Stimulated activated CD4-positive, alpha-beta T cell treated with anti-CD3 and anti-CD28 coated beads, Interleukin-4, amount 100 ng/mL, for 4 hours (primary cell): ENCODE measurements at regions not wholly inside any gene's neighbourhood (a gene's known extent, or its start where the extent isn't known, plus 50 kb on each side); places are given as distances from the start of the nearest gene placed in this dataset.

Experiments
- DNase-seq, 2 experiments: peaks; one replicate each; pipeline ENCODE4 v3.0.0-alpha.2; 2020

DNA sequence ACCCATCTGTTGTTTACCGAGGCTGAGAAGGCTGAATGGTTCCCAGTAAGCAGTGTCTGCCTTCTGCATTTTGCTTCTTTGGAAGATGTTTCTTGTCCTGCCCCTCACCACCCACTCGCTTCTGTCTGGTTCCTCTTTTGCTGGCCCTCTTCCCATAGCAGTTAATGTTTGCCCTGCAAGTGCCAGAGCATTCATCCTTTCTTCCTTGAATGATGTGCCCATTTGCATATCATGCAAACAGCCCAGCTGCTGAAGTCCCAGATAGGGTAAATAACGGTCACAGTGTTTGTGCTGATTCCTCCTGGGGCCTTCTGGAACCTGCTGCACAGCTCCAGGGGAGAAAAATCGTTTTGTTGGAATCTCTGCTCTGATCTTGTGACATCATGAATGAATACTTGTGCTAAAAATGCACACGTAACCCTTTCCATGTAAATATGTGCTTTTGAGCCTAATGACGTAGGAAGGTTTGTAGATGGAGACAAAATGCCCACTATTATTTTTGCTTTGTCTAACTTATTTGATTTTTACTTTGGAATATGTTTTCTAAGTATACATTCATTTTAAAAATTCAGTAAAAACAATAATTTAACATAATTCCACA, 381.0 kb downstream of the SOX2 start:
- DNase-seq: no peak

- no peak for DNase-seq
Measured at GRCh38 chr3:182094321-182094720, 382.6 kb downstream of the SOX2 start.

- no peak for DNase-seq
Measured at GRCh38 chr3:182104881-182105280, 393.2 kb downstream of the SOX2 start.

- no peak for DNase-seq
Measured at GRCh38 chr3:182105875-182106274, 394.1 kb downstream of the SOX2 start.

DNA sequence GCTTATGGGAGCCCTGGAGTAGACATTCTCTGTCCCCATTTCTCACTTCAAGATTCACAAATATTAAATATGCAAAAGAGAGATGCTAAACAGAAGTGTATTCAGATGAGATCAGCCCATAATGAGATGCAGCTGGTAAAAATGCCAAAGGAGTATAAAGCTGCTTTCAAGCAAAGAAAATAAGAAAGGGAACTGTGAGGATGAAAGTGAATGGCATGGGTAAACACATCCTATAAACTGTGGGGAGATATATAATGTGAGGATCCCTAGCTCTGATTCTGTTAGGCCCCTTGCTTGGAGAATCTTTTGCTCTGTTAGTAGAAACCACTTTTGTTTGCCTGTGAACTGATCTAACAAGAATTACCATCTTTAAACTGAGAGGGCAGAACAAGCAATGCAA, 396.6 kb downstream of the SOX2 start:
- no peak for DNase-seq

GRCh38 chr3:182111967-182112366, 400.2 kb downstream of the SOX2 start:
- no peak for DNase-seq

DNA sequence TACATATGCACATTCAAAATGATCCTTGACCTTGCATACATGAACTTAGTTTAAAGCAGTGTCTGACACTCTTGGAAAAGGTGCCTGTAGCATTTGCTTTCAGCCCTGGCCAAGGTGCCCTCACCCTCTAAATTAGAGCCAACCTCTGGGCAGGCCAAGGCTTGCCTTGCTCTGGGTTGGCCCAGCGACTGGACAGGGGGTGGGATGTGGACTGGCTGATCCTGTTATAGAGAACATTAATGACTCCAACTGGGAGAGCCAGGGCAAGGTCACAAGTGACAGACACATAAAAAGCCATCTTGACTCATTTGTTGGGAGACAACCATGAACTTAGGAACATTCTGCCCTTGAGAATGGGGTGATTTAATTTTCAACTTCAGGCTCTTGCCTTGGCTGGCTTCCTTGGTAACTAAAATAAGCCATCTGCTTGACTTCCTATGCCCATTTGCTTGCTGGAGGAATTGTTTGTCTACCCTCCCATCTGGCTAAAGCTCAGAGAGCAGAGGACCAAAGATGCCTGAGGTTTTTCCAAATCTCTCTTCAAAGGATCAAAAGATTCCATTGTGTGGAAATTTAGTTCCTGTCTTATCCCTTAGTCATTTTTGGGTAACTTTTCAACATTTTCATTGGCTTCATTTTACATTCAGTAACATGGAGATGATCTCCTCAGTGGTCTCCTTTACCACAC, 403.7 kb downstream of the SOX2 start:
- DNase-seq: no peak

DNA sequence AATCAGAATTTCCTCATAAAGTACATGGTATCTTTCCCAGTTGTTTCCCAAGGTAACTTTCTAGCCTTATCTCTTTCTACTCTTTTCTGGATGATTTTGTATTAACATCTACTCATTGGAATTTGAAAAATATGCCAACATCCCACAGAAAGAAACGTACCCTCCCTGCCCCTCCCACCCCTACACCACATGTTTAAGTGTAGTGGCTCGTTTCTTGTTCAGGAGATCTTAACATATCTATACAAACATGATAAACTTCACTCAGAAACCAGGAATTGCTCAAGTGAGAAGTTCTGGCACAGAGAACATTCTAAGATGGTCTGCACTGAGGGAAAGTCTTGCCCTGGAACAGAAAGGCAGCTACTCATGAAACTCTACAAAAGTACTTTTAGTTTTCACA, 404.7 kb downstream of the SOX2 start:
- DNase-seq: no peak

GRCh38 chr3:182117131-182117530, 405.4 kb downstream of the SOX2 start:
- DNase-seq: no peak

DNA sequence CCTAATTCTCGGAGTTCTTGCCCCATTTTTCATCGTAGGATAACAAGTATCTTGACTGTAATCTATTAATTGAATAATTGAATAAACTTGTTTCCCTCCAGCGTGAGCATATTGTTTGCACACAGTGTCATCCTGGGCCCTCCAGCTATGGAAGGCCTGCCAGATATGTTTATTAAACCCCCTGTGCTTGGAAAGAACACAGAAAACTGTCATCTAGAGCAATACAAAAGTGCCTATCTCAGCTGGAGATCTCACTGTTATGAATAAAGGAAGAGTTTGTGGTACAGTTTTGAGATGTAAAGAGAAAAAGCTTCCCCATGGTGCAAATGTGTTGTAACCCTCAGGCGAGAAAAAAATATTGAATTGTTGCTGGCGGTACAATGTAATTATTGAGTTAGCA, 405.9 kb downstream of the SOX2 start:
- no peak for DNase-seq

DNA sequence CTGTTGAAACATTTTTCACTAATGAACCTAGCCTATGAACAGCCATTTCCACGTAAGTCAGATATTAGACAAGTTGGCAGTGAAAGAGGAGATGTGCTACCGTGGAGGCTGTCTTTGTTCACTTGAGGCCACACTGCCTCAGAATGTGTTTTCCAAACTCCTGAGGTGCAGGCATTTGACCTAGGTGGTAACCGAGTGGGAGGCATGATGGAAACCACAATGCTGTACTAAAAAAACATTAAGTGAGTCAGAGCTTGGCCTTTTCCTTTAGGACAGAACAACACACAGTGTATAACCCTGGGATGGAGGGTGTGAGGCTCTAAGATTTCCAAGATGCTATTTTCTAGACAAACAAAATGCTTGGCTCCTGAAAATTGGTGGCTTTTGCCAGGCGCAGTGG, 406.3 kb downstream of the SOX2 start:
- no peak for DNase-seq

DNA sequence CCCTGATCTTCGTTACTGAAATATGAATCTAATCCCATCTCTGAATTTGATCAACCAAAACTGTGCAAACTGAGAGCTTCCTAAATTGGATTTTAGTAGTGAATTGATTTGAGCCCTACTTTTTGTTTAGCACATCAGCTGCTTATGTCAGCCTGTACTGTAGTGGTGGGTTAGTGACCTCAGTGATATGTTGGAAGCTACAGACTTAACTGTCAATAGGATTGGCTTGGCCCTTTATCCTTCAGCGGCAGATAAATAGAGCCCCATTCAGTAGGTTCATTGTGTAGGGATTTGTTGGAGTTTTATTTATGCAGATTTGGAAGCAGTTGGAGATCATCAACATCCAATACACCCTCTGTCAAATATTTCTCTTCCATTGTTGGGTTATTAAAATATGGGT, 409.7 kb downstream of the SOX2 start:
- DNase-seq: no peak

- DNase-seq: no peak
Measured at GRCh38 chr3:182122779-182123178, 411.1 kb downstream of the SOX2 start.

DNA sequence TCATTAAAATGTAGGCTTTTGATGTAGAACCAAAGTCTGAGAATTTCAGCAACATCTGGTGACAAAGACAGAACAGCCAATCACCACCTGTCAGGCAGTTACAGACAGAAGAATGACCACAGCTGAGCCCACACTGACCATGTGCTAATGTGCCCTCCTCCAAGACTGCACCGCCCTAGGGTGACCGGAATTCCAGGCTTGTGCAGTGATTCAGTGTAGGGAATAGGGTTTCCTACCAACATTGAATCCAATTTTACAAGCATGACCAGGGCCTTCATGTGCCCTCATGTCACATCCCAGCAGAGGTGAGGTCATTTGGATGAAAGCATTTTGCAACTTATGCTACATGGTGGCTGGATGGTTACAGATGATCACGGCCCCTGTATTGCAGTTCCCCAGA, 412.5 kb downstream of the SOX2 start:
- no peak for DNase-seq

DNA sequence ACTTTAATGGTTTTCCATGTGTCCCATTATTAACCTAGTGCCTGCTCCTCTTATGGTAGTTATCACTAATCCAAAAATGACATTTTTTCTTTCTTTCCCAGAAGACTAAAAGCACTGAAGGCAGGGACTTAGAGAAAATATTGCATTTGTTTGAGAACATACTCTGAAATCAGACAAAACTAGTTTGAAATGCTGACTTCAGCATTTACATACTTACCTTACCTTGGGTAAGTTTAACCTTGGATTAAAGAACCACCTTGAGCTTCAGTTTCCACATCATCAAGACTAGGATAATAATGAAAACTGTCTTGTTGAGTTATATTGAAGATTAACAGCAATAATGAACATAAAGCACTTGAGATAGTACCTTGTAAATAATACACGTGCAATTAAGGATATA, 413.0 kb downstream of the SOX2 start:
- DNase-seq: no peak

DNA sequence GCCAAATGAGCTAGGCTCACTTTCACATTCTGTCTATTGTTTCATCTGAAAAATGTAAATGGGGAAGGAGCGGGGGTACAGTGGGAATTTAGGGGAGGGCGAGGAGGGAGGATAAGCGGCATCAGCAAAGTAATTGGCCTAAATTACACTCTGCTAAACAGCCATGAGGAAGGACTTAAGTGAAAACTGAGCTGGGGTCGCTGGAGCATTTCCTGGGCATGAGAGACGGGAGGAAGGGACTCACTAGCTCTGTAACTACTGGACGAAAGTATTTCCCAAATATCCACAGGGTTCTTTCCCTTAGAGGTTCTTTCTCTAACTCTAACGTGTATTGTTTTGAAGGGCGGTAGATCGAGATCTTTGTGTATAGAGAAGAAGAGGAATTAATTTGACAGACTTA, 418.0 kb downstream of the SOX2 start:
- DNase-seq: no peak

- no peak for DNase-seq
Measured at GRCh38 chr3:182133752-182134151, 422.0 kb downstream of the SOX2 start.

GRCh38 chr3:182135056-182135455, 423.3 kb downstream of the SOX2 start:
- no peak for DNase-seq

DNA sequence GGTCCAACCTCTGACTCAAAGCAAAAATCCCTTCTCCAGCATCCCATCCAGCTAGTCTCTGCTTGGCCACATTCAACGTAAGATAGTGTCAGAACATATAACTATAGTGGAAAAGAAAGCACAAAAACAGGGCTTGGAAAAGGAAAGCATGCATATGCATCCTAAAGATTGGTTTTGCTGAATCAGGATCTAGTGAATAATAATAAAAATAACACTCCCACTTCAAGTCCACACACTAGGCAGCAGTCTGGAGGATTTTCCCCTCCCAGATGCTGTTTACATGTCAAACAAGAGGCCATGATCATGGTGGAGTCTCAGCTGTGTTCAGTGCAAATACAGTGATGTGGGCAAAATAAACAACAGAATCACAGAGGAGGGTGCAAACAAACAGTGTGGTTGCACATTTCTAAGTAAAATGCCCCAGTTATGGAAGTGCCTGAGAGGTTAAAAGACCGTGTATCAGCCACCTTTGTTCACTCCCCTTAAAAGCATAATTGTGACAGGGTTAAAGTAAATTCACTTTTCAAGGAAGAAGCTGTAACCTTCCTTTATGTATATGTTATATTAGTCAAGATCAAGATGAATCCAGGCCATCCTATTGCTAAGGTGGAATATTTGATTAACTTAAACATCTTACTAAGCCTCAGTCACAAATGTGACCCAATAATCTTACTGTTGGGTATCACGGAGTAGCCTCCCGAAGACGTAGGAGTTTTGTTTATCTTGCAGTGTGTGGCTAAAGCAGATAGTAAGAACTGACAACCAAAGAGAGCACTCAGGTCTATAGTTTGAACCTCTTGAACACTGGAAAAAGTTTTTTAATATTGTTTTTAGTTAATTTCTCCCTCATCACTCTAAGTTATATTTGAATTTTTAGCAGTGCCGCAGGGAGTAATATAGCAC, 424.5 kb downstream of the SOX2 start:
- DNase-seq: no peak

- no peak for DNase-seq
Measured at GRCh38 chr3:182138393-182138792, 426.7 kb downstream of the SOX2 start.

DNA sequence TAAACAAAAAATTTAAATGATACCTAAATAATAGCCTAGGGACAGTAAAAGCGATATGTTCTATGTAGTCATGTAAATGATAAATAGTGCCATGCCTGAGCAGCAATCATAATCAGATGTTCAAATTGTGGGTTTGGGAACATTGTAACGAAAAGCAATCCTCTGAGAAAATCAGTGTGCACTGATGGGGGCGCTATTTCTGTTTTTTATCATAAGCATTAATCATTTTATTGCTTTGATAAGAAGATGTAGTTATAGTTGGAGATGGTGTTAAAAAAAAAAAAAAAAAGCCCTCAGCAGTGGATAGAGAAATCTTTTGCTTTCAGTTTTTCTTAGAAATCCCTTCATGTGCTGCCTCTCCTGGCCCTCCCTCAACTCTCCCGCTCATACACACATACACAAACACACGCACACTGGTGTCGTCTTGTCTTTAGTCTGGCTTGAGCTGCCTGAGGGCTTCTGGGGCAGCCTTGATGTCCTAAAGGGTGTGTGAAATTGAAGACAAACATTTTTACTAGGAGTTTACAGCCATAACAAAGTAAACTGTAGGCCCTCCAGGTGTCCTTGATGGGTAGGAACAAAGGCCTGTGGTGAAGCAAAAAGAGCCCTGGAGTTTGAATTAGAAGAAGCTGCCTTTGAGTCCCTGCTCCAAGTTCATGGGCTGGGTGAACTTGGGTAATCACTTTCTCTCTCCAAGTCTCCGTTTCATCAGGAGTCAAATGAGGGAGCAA, 428.1 kb downstream of the SOX2 start:
- no peak for DNase-seq

- no peak for DNase-seq
Measured at GRCh38 chr3:182142928-182143327, 431.2 kb downstream of the SOX2 start.

- no peak for DNase-seq
Measured at GRCh38 chr3:182143903-182144302, 432.2 kb downstream of the SOX2 start.
